HAP-1 (cell line): ENCODE measurements at regions not wholly inside any gene's neighbourhood (a gene's known extent, or its start where the extent isn't known, plus 50 kb on each side); places are given as distances from the start of the nearest gene placed in this dataset.

Experiments used
- DNase-seq, 2 experiments: peaks; one replicate each; pipeline ENCODE4 v3.0.0-alpha.2; 2016 to 2020; ENCODE audit warnings: low spot score in 2 of 2
- H3K27me3 ChIP-seq: fragments of 250-450 bp; sonication (Bioruptor Pico); 2 replicates; pipeline ENCODE4 v1.5.1; 2020; ENCODE audit warnings: low read depth, mild to moderate bottlenecking, moderate library complexity
- H3K36me3 ChIP-seq: fragments of 250-450 bp; sonication (Bioruptor Pico); replicated peaks from 2 replicates; pipeline ENCODE4 v1.5.1; 2020; ENCODE audit warnings: mild to moderate bottlenecking
- H3K4me1 ChIP-seq: fragments of 250-450 bp; sonication (Bioruptor Pico); 2 replicates; pipeline ENCODE4 v1.5.1; 2020; ENCODE audit warnings: mild to moderate bottlenecking
- H3K4me3 ChIP-seq: fragments of 250-450 bp; sonication (Bioruptor Pico); 2 replicates; pipeline ENCODE4 v1.5.1; 2020; ENCODE audit warnings: mild to moderate bottlenecking, moderate library complexity
- H3K9me3 ChIP-seq: fragments of 250-450 bp; sonication (Bioruptor Pico); 2 replicates; pipeline ENCODE4 v1.5.1; 2020; ENCODE audit warnings: mild to moderate bottlenecking, moderate library complexity
- in situ Hi-C: fragments of 300-500 bp; cut with MboI; formaldehyde crosslinking; loops from 3 replicates; pipeline ENCODE4 v1.14.3; 2020; ENCODE audit warnings: low sequenced_read_pairs, inconsistent platforms, mixed read lengths

- DNase-seq, result no peak
- no peaks in the 10 kb centered on the region for H3K4me1 ChIP-seq
- in situ Hi-C loops, result loop anchor here (5.0 kb wide), 1 partner anchor 277 kb away; no protein-coding TSS in a partner anchor
- H3K9me3 ChIP-seq, result no peaks in the 10 kb centered on the region
- no peak overlapping the region for H3K4me3 ChIP-seq
- H3K36me3 ChIP-seq, result no peaks in the 10 kb centered on the region
- no peaks in the 10 kb centered on the region for H3K27me3 ChIP-seq
Measured at GRCh38 chr3:56979791-56980190, 80.7 kb upstream of the SPATA12 start.

GRCh38 chr3:56977561-56977889 is 82.9 kb upstream of the SPATA12 start:
- Histone ChIP-seq H3K4me1 (no peaks in the 10 kb centered on the region), H3K36me3 (no peaks in the 10 kb centered on the region), H3K27me3 (no peaks in the 10 kb centered on the region), H3K4me3 (no peak overlapping the region), H3K9me3 (no peaks in the 10 kb centered on the region)
- in situ Hi-C loops, result no loop called here
- DNase-seq, result no peak

GRCh38 chr3:56976651-56977560 is 83.6 kb upstream of the SPATA12 start:
- in situ Hi-C loops, result no loop called here
- Histone ChIP-seq H3K4me3 (no peak overlapping the region), H3K9me3 (no peaks in the 10 kb centered on the region), H3K27me3 (no peaks in the 10 kb centered on the region), H3K4me1 (no peaks in the 10 kb centered on the region), H3K36me3 (no peaks in the 10 kb centered on the region)
- peak in 1 of 2 experiments; percentile 50 for DNase-seq

GRCh38 chr3:56975567-56975966 is 84.9 kb upstream of the SPATA12 start:
- Histone ChIP-seq H3K27me3 (no peaks in the 10 kb centered on the region), H3K4me1 (no peaks in the 10 kb centered on the region), H3K36me3 (no peaks in the 10 kb centered on the region), H3K9me3 (no peaks in the 10 kb centered on the region), H3K4me3 (no peak overlapping the region)
- DNase-seq, result no peak
- in situ Hi-C loops, result no loop called here

- DNase-seq, result no peak
- Histone ChIP-seq H3K4me3 (no peak overlapping the region), H3K36me3 (no peaks in the 10 kb centered on the region), H3K9me3 (no peaks in the 10 kb centered on the region), H3K4me1 (no peaks in the 10 kb centered on the region), H3K27me3 (no peaks in the 10 kb centered on the region)
- in situ Hi-C loops, result no loop called here
Measured at GRCh38 chr3:56974247-56974930, 86.1 kb upstream of the SPATA12 start.

- Histone ChIP-seq H3K9me3 (no peaks in the 10 kb centered on the region), H3K4me1 (no peaks in the 10 kb centered on the region), H3K4me3 (no peak overlapping the region), H3K27me3 (no peaks in the 10 kb centered on the region), H3K36me3 (no peaks in the 10 kb centered on the region)
- in situ Hi-C loops, result no loop called here
- DNase-seq, result no peak
Measured at GRCh38 chr3:56971816-56972215, 88.6 kb upstream of the SPATA12 start.

GRCh38 chr3:56971261-56971660 is 89.2 kb upstream of the SPATA12 start:
- Histone ChIP-seq H3K4me1 (no peaks in the 10 kb centered on the region), H3K9me3 (no peaks in the 10 kb centered on the region), H3K4me3 (no peak overlapping the region), H3K36me3 (no peaks in the 10 kb centered on the region), H3K27me3 (no peaks in the 10 kb centered on the region)
- DNase-seq, result no peak
- in situ Hi-C loops, result no loop called here

- no peaks in the 10 kb centered on the region for H3K9me3 ChIP-seq
- no peak for DNase-seq
- no peaks in the 10 kb centered on the region for H3K36me3 ChIP-seq
- no peaks in the 10 kb centered on the region for H3K4me1 ChIP-seq
- in situ Hi-C loops, result no loop called here
- no peak overlapping the region for H3K4me3 ChIP-seq
- H3K27me3 ChIP-seq, result no peaks in the 10 kb centered on the region
Measured at GRCh38 chr3:56970461-56970879, 90.0 kb upstream of the SPATA12 start.

GRCh38 chr3:56969851-56970250 is 90.6 kb upstream of the SPATA12 start:
- H3K27me3 ChIP-seq, result no peaks in the 10 kb centered on the region
- in situ Hi-C loops, result no loop called here
- H3K4me3 ChIP-seq, result no peak overlapping the region
- H3K4me1 ChIP-seq, result no peaks in the 10 kb centered on the region
- H3K9me3 ChIP-seq, result no peaks in the 10 kb centered on the region
- DNase-seq, result no peak
- no peaks in the 10 kb centered on the region for H3K36me3 ChIP-seq

GRCh38 chr3:56966509-56966908 is 94.0 kb upstream of the SPATA12 start:
- H3K9me3 ChIP-seq, result no peaks in the 10 kb centered on the region
- no peak for DNase-seq
- no peaks in the 10 kb centered on the region for H3K36me3 ChIP-seq
- H3K4me3 ChIP-seq, result no peak overlapping the region
- H3K4me1 ChIP-seq, result no peaks in the 10 kb centered on the region
- no peaks in the 10 kb centered on the region for H3K27me3 ChIP-seq
- in situ Hi-C loops, result no loop called here

GRCh38 chr3:56966104-56966503 is 94.4 kb upstream of the SPATA12 start:
- Histone ChIP-seq H3K4me3 (no peak overlapping the region), H3K36me3 (no peaks in the 10 kb centered on the region), H3K27me3 (no peaks in the 10 kb centered on the region), H3K9me3 (no peaks in the 10 kb centered on the region), H3K4me1 (no peaks in the 10 kb centered on the region)
- in situ Hi-C loops, result no loop called here
- no peak for DNase-seq

- in situ Hi-C loops, result no loop called here
Measured at GRCh38 chr3:56962922-56963321, 97.5 kb upstream of the SPATA12 start.

GRCh38 chr3:56962206-56962605 is 98.3 kb upstream of the SPATA12 start:
- Histone ChIP-seq H3K27me3 (no peaks in the 10 kb centered on the region), H3K9me3 (no peaks in the 10 kb centered on the region), H3K4me1 (no peaks in the 10 kb centered on the region), H3K36me3 (no peaks in the 10 kb centered on the region), H3K4me3 (no peak overlapping the region)
- in situ Hi-C loops, result no loop called here
- no peak for DNase-seq

More at GRCh38 chr3:56962922-56963321, 97.5 kb upstream of the SPATA12 start:
- Histone ChIP-seq H3K27me3 (no peaks in the 10 kb centered on the region), H3K36me3 (no peaks in the 10 kb centered on the region), H3K4me1 (no peaks in the 10 kb centered on the region), H3K9me3 (no peaks in the 10 kb centered on the region), H3K4me3 (no peak overlapping the region)
- DNase-seq, result no peak

GRCh38 chr3:56960234-56960917 is 100.1 kb upstream of the SPATA12 start:
- H3K27me3 ChIP-seq, result no peaks in the 10 kb centered on the region
- H3K4me1 ChIP-seq, result no peaks in the 10 kb centered on the region
- H3K9me3 ChIP-seq, result no peaks in the 10 kb centered on the region
- no peaks in the 10 kb centered on the region for H3K36me3 ChIP-seq
- in situ Hi-C loops, result no loop called here
- no peak for DNase-seq
- H3K4me3 ChIP-seq, result no peak overlapping the region
